HG03060 (cell line): ENCODE measurements at regions not wholly inside any gene's neighbourhood (a gene's known extent, or its start where the extent isn't known, plus 50 kb on each side); places are given as distances from the start of the nearest gene placed in this dataset.
"Not testable (repeated sequence)": the region's sequence is repeated elsewhere in the genome, so short reads cannot be mapped to it uniquely, and the experiment has no call there.

ENCODE experiments used
- ATAC-seq: cut with Tn5 transposase; IDR thresholded peaks from one replicate; pipeline ENCODE4 v1.9.1; 2021; ENCODE audit warnings: low read depth, moderate number of reproducible peaks; ENCODE audit not compliant: unreplicated experiment

- ATAC-seq, result no peak
Observed at GRCh38 chr3:18989237-18989795, 159.0 kb upstream of the KCNH8 start.

DNA sequence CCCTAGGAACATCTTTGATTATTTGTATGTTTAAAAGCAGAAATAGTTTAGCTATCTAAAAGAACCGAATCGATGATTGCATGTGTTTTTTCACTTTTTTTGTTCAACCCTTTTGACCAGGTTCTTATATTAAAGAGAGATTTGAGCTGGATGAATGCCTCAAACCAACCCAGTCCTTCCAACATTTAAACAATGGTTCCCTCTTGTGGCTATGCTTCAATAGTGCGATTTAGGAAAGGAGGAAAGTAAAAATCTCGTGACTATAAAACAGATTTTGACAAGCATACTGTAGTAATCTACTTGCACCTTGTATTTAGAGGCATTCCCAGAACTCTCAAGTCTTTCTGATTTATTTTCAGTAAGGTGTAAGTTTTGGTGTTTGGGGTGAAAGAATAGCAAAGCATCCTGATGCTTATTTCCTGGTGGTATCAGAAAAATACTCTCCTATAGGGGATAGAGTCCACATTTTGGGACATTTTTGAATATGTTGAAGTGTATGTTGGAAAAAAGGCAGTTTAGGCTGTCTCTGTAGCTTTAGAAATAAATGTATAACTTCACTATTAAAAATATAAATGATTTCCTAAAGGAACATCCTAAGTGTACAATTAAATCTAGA is 159.6 kb upstream of the KCNH8 start:
- ATAC-seq, result no peak

DNA sequence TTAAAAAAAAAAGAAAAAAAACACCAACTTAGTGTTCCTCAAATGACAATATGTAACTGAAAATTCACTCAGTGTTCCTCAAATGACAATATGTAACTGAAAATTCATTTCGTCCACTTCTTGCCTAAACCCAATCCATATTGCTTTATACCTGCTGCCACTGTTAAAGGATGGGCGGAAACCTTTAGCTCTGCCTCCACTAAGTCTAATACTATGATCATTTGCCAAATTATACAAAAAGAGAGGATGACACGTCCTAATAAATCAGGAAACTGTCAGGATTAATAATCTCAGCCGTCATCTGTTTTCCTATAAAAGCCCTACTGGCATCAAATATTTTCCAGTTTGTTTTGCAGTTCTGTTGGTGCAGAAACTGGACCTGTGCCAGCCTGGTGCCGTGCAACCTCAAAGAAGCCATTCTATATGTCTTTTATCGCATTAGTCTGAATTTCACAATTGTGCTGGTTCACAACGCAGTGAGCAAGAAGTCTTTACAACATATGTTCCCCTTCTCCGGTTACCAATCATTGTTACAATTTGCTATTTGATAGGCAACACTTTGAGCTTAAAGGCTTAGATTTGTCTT is 160.4 kb upstream of the KCNH8 start:
- ATAC-seq, result no peak

GRCh38 chr3:18987070-18987469 is 161.2 kb upstream of the KCNH8 start:
- ATAC-seq, result no peak

DNA sequence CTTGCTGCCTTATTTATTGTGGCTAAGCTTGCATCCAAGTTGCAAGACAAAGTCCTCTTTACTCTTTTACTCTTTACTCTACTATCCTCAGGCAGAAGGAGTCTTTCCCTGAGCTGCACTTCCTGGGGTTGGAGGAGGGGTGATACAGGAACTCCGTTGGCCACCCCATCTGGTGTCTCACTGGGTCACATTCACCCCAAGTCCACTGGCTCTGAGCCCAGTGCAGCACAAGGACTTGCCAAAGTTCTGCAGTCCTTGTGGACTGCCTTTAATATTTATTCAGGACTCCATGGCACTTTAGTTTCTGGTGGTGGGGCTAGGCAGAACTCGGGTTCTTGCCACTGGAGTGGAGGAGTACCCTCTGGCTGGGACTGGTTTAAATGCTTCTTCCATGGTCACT is 165.4 kb upstream of the KCNH8 start:
- ATAC-seq, result no peak

DNA sequence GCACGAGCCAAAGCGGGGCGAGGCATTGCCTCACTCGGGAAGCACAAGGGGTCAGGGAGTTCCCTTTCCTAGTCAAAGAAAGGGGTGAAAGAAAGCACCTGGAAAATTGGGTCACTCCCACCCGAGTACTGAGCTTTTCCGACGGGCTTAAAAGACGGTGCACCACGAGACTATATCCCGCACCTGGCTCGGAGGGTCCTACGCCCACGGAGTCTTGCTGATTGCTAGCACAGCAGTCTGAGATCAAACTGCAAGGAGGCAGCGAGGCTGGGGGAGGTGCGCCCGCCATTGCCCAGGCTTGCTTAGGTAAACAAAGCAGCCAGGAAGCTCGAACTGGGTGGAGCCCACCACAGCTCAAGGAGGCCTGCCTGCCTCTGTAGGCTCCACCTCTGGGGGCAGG is 172.2 kb upstream of the KCNH8 start:
- not testable (repeated sequence) for ATAC-seq

DNA sequence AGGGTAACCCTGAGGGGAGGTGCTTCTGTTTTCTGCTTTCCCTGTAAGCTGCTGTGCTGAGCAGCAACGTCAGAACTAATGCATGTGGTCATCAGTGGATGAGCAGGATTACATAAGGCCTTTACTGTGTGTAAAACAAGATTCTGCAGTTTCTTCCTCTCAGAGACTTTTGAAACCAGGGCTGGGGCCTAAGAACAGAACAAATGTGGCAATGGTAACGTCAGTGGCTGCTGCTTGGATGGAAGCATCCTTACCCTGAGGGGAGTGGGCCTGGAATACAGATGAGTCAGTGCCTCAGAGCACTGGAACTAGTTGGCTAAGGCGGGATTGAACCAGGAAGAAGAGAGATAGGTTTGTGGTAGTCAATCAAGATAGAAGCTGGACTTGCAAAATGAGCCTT is 180.2 kb upstream of the KCNH8 start:
- ATAC-seq, result no peak

GRCh38 chr3:18965781-18966180 is 182.5 kb upstream of the KCNH8 start:
- ATAC-seq, result no peak

DNA sequence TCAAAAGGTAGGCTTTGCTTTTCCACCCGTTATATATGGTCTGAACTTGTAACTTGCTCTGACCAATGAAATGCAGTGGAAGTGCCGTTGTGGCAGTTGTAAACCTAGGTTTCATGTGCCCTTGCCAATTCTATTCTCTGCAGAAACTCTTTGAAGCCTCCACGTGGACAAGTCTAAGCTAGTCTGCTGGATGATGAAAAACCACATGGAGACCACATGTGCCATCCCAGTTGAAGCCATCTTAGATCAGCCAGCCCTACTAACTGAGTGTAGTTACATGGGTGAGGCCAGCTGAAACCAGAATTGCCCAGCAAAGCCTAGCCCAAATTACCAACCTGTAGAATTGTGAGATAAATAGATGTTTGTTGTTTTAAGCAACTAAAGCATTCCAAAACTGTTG is 183.7 kb upstream of the KCNH8 start:
- ATAC-seq, result no peak

DNA sequence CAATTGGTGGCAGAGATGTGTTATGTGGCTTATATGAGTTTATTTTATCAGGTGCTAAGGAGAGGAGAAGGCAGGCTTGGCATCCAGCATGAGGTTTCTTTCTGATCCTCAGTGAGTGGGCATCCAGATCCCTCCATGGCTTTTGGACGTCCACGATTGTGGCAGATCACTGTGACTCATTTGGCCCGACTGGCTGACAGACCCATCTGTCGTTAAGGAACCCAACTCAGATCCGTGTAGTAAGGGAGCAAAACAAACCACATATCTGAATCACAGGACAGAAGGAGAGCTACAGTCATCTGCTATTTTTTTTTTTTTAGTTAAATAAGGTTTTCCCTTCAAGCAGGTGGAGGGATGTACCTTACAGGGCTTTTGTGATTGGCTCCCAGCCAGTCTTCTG is 197.0 kb upstream of the KCNH8 start:
- no peak for ATAC-seq

DNA sequence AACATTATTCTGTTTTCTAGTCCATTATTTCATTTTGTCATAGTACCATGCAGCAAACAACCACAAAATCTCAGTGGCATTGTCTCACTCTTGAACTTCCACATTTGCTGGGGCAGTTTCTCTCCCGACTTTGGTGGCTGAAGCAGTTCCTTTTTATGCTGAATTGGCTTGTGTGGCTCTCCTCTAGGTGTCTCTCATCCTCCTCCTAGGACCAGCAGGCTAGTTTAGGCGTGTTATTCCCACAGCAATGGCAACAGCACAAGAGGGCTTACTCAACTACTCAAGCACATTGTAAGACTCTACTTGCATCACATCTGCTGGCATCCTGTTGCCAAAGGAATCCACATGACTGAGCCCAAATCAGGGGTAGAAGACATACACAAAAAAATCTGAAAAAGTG is 201.8 kb upstream of the KCNH8 start:
- no peak for ATAC-seq

DNA sequence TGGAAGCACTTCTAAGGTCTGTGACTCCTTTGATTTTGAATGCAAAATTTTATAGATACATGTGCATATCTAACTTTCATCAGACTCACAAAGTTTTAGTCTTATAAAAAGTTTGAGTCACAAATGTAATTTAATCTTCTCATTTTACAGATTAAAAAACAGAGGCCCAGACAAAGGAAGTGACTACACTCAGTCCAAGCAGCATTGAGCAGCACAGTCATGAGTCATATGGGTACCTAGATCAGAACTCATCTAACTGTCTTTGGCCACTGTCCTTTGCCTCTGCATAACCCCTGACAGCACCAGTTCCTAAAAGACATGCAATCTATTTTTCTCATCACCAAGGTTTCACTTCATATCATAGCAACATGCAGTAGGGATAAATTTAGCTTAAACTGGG is 210.7 kb upstream of the KCNH8 start:
- ATAC-seq, result no peak

GRCh38 chr3:18919158-18919557 is 229.2 kb upstream of the KCNH8 start:
- no peak for ATAC-seq

- no peak for ATAC-seq
Observed at GRCh38 chr3:18917923-18918322, 230.4 kb upstream of the KCNH8 start.

DNA sequence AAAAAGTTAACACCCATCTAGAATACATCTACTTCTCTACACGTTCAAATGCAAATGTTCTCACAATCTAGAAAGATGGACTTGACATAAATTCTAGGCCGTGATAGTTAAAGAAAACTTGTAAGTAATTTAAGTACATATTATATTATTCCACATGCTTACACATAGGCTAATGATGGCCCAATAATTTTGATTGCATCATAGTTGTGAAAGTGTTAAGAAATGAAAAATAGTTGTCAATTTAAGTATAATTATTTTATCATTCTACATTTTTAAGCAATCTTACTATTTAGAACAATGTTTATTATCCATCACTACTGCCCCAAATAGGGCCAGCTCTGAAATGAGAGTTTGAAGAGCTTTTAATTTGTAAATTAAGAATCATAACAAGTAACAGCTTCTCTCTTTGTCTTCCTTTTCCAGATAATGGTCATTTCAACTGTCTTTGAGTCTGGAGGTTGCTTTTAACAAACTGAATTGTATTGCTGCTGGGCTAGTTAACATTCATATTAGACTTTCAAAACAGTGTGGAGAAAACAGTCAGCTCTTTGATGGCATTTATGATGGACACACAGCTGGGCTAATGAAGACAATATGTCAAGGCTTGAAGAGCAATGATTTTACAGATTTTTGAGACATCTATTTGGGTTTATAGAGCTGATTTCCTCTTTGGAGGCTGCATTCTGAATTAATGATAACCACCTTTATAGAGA is 246.1 kb upstream of the KCNH8 start:
- no peak for ATAC-seq

DNA sequence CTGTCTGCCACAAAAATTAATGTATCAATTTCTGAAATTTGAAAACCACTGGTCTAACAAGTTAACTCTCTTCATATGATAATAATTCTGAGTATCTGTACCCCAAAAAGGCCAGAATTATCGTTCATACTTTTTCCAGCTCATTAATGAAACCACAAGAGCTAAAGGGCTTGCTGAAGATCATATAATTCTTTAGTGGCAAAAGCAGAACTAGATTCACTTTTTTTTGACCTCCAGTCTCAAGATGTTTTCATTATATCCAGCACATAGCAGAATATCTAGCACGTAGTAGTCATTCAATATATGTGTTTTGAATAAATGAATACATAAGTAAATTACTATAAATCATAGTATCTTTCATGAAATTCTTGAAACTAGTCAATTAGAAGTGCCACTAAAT is 246.7 kb upstream of the KCNH8 start:
- ATAC-seq, result no peak

DNA sequence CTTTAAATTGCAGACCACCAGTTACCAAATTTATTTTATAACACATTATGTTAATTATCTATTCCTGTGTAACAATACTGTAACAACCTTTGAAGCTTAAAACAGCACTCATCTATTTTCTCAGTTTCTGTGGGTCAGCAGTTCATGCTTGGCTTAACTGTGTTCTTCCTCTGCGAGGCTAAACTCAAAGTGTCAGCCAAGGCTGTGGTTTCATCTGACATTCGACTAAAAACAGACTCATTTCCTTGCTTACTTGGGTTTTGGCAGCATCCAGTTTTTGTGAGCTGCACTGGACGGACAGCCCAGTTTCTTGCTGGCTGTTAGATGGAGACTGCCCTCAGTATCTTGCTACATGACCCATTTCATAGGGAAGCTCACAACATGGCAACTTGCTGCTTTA is 247.3 kb upstream of the KCNH8 start:
- peak; percentile 91 for ATAC-seq

GRCh38 chr3:18898911-18899310 is 249.4 kb upstream of the KCNH8 start:
- no peak for ATAC-seq

DNA sequence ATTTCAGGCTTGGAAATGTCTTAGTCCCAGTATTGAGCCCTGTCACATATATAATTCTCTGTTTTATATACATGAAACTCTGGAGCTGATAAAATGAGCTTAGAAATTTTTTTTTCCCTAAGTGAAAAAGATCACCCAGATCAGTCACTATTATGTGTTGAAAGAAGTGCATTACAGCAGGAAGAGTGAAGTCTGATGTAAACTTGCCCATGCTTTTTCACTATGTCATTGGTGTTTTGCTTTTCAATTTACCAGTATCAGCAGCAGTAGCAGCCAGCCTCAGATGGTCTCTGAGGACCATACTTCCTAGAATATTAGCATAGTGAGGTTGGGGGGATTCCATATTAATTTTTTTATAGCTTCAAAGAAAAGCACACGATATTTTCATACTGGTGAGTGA is 255.6 kb upstream of the KCNH8 start:
- no peak for ATAC-seq

DNA sequence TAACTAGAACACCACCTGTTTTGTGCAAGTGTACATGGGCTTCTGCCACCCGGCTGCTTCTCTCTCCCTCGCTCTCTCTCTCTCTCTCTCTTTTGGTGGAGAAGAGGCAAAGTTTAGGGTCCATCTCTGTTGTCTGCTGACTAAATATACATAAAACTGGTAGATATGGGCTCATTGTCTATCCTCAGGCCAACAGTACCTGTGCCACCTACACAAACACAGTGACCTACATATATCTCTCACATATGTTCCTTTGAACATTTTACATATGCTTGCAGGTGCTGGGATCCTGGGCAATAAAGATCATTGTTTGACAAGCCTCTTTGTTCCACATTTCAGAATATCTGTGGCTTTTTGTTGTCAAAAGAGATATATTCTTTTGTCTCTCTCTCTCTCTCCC is 256.3 kb upstream of the KCNH8 start:
- no peak for ATAC-seq

- no peak for ATAC-seq
Observed at GRCh38 chr3:18891641-18892040, 256.7 kb upstream of the KCNH8 start.

- no peak for ATAC-seq
Observed at GRCh38 chr3:18890449-18890848, 257.9 kb upstream of the KCNH8 start.
